Neural progenitor cell (in vitro differentiated cells): ENCODE measurements at regions not wholly inside any gene's neighbourhood (a gene's known extent, or its start where the extent isn't known, plus 50 kb on each side); places are given as distances from the start of the nearest gene placed in this dataset.

Experiments used
- DNase-seq: peaks from one replicate; pipeline ENCODE4 v3.0.0-alpha.2; 2016; ENCODE audit warnings: low spot score
- H2AFZ ChIP-seq: fragments of 200-600 bp; sonication (generic); replicated peaks from 2 replicates; pipeline ENCODE4 v1.6.1; 2016; ENCODE audit warnings: antibody characterized with exemption
- H3F3A ChIP-seq: fragments of 200-600 bp; sonication (generic); 2 replicates; pipeline ENCODE4 v1.6.1; 2016; ENCODE audit warnings: antibody characterized with exemption, low read depth
- H3K27ac ChIP-seq: fragments of 200-600 bp; sonication (generic); 2 replicates; pipeline ENCODE4 v1.5.1; 2016; ENCODE audit warnings: mild to moderate bottlenecking
- H3K27me3 ChIP-seq: fragments of 200-600 bp; sonication (generic); 2 replicates; pipeline ENCODE4 v1.6.1; 2016; ENCODE audit warnings: mild to moderate bottlenecking, moderate library complexity
- H3K36me3 ChIP-seq: fragments of 200-600 bp; sonication (generic); 2 replicates; pipeline ENCODE4 v1.5.1; 2016
- H3K4me1 ChIP-seq: fragments of 200-600 bp; sonication (generic); 2 replicates; pipeline ENCODE4 v1.6.1; 2016; ENCODE audit warnings: mixed run types
- H3K4me2 ChIP-seq: fragments of 200-600 bp; sonication (generic); 2 replicates; pipeline ENCODE4 v1.6.1; 2016
- H3K4me3 ChIP-seq: fragments of 200-600 bp; sonication (generic); 2 replicates; pipeline ENCODE4 v1.5.1; 2016
- H3K79me2 ChIP-seq: fragments of 200-600 bp; sonication (generic); 2 replicates; pipeline ENCODE4 v1.6.1; 2016; ENCODE audit warnings: low read depth
- H3K9ac ChIP-seq: fragments of 200-600 bp; sonication (generic); 2 replicates; pipeline ENCODE4 v1.6.1; 2016
- H3K9me3 ChIP-seq: fragments of 200-600 bp; sonication (generic); 2 replicates; pipeline ENCODE4 v1.5.1; 2016; ENCODE audit warnings: low read depth
- H4K20me1 ChIP-seq: fragments of 200-600 bp; sonication (generic); 2 replicates; pipeline ENCODE4 v1.6.1; 2016; ENCODE audit warnings: low read depth
- H3K27ac Mint-ChIP-seq: 3 replicates; pipeline ENCODE4 v1.8.0; 2021; ENCODE audit warnings: mixed read lengths
- H3K27me3 Mint-ChIP-seq: 2 replicates; pipeline ENCODE4 v1.8.0; 2022; ENCODE audit warnings: low read depth, mild to moderate bottlenecking, inconsistent platforms, moderate library complexity, mixed read lengths; ENCODE audit not compliant: insufficient read depth
- H3K36me3 Mint-ChIP-seq: 3 replicates; pipeline ENCODE4 v1.8.0; 2021; ENCODE audit warnings: mixed read lengths
- H3K4me1 Mint-ChIP-seq: 3 replicates; pipeline ENCODE4 v1.8.0; 2021; ENCODE audit warnings: mixed read lengths
- H3K4me3 Mint-ChIP-seq: 3 replicates; pipeline ENCODE4 v1.8.0; 2021; ENCODE audit warnings: mild to moderate bottlenecking, moderate library complexity, mixed read lengths
- H3K9me3 Mint-ChIP-seq: 3 replicates; pipeline ENCODE4 v1.8.0; 2020; ENCODE audit warnings: mixed read lengths
- EZH2 ChIP-seq: fragments of 200-600 bp; sonication (generic); IDR thresholded peaks from 2 replicates; pipeline ENCODE4 v1.6.1; 2017; ENCODE audit warnings: antibody characterized with exemption, mild to moderate bottlenecking, moderate library complexity
- EZH2phosphoT487 ChIP-seq: fragments of 200-600 bp; sonication (generic); IDR thresholded peaks from 2 replicates; pipeline ENCODE4 v1.6.1; 2017; ENCODE audit warnings: antibody characterized with exemption
- TF ChIP-seq, protein P1 (sequence below): fragments of 200-600 bp; sonication (generic); IDR thresholded peaks from 2 replicates; pipeline ENCODE4 v1.5.1; 2017; ENCODE audit warnings: antibody characterized with exemption, mild to moderate bottlenecking

DNA sequence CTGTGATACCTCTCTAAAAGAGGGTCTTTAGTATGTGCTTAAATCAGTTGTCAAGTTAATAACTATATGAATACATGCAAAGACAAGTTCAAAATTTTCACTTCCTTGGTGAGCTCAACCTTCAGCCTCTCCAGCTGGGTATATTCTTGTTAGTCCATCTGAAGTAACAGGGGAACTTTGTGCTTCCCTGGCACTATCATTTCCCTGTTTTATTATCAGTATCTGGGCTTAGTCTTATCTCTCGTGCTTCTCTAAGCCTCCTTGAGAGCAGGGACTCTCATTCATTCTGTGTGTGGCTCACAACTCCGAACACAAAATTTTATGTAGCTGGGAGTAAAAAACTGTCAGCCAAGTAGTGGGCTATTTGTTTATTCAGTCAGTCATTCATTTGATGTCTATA, 175.9 kb upstream of the MAP3K1 start:
- Histone ChIP-seq H3K27ac (no peak overlapping the region), H3F3A (no peaks in the 10 kb centered on the region), H3K9ac (no peak overlapping the region), H3K36me3 (no peaks in the 10 kb centered on the region), H3K79me2 (no peaks in the 10 kb centered on the region), H4K20me1 (no peaks in the 10 kb centered on the region), H3K9me3 (no peaks in the 10 kb centered on the region), H2AFZ (no peak overlapping the region), H3K27me3 (no peaks in the 10 kb centered on the region), H3K4me3 (no peak overlapping the region), H3K4me1 (peaks cover 17% of the 10 kb centered on the region), H3K4me2 (no peak overlapping the region)
- no peak overlapping the region for H3K4me3 Mint-ChIP-seq
- no peak for DNase-seq
- H3K4me1 Mint-ChIP-seq: peaks cover 15% of the 10 kb centered on the region
- no peaks in the 10 kb centered on the region for H3K27me3 Mint-ChIP-seq
- no peaks in the 10 kb centered on the region for H3K9me3 Mint-ChIP-seq
- TF ChIP-seq EZH2 (no peak), EZH2phosphoT487 (no peak)
- TF ChIP-seq, protein P1, sequence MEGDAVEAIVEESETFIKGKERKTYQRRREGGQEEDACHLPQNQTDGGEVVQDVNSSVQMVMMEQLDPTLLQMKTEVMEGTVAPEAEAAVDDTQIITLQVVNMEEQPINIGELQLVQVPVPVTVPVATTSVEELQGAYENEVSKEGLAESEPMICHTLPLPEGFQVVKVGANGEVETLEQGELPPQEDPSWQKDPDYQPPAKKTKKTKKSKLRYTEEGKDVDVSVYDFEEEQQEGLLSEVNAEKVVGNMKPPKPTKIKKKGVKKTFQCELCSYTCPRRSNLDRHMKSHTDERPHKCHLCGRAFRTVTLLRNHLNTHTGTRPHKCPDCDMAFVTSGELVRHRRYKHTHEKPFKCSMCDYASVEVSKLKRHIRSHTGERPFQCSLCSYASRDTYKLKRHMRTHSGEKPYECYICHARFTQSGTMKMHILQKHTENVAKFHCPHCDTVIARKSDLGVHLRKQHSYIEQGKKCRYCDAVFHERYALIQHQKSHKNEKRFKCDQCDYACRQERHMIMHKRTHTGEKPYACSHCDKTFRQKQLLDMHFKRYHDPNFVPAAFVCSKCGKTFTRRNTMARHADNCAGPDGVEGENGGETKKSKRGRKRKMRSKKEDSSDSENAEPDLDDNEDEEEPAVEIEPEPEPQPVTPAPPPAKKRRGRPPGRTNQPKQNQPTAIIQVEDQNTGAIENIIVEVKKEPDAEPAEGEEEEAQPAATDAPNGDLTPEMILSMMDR: no peak
- H3K27ac Mint-ChIP-seq: no peak overlapping the region
- no peaks in the 10 kb centered on the region for H3K36me3 Mint-ChIP-seq

DNA sequence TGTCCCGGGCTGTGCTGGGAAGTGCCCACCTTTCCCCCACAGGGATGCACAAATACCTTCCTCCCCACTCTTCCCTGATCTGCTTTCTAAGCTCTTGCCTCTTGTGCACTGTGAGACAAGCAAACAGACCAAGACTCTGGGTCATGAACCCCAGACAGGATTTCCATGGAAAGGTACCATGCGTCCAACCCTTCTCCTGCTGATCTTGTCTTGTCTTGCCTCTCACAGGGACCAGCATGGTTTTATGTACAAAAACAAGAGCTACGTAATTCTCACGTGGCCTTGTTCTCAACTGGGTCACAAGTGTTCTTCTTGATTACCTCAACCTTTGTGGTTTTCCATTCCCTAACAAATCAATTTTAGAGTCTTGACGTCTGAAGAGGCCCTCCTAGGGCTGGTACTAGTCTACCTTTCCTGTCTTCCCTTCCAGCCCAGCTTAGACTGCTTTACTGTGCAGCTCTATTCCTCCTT, 176.5 kb upstream of the MAP3K1 start:
- no peaks in the 10 kb centered on the region for H3K36me3 ChIP-seq
- no peaks in the 10 kb centered on the region for H3K79me2 ChIP-seq
- H3K4me3 ChIP-seq: no peak overlapping the region
- no peak overlapping the region for H3K4me2 ChIP-seq
- Mint-ChIP-seq H3K9me3 (no peaks in the 10 kb centered on the region), H3K4me3 (no peak overlapping the region), H3K27me3 (no peaks in the 10 kb centered on the region), H3K4me1 (peaks cover 15% of the 10 kb centered on the region), H3K36me3 (no peaks in the 10 kb centered on the region), H3K27ac (no peak overlapping the region)
- peaks cover 17% of the 10 kb centered on the region for H3K4me1 ChIP-seq
- no peak overlapping the region for H3K27ac ChIP-seq
- no peak overlapping the region for H2AFZ ChIP-seq
- H3F3A ChIP-seq: no peaks in the 10 kb centered on the region
- no peaks in the 10 kb centered on the region for H3K9me3 ChIP-seq
- H3K9ac ChIP-seq: no peak overlapping the region
- no peak for TF ChIP-seq EZH2
- H4K20me1 ChIP-seq: no peaks in the 10 kb centered on the region
- DNase-seq: no peak
- H3K27me3 ChIP-seq: no peaks in the 10 kb centered on the region

DNA sequence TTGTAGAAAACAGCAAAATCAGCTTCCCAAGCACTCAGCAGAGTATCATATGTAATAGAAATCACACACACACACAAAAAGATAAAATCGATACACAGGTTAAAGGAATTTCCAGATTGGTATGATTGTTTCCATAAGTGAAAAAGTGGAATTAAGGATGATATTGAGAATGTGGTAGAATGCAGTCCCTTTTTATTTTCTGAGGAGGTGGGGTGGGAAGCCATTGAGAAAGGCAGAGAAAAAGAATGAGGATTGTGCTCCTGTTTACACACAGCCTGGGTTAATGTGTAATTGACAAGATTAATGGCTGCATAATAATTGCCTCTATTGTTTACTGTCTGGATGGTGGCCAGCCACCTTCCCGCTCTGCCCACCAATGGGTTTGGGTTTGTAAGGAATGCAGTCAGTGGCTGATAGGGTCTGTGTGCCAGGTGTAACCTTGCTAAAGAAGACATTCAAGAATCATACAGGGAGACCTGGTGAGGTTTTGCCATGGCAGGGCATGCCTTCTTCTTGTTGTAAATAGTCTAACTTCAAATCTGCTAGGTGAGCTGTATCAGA, 177.2 kb upstream of the MAP3K1 start:
- H3K4me3 ChIP-seq: no peak overlapping the region
- no peak overlapping the region for H3K9ac ChIP-seq
- peaks cover 15% of the 10 kb centered on the region for H3K4me1 Mint-ChIP-seq

More for the DNA sequence above, 177.2 kb upstream of the MAP3K1 start:
- no peaks in the 10 kb centered on the region for H3K36me3 Mint-ChIP-seq
- Histone ChIP-seq H3K9me3 (no peaks in the 10 kb centered on the region), H2AFZ (no peak overlapping the region), H4K20me1 (no peaks in the 10 kb centered on the region), H3K4me2 (no peak overlapping the region), H3K79me2 (no peaks in the 10 kb centered on the region), H3F3A (no peaks in the 10 kb centered on the region), H3K36me3 (no peaks in the 10 kb centered on the region), H3K27ac (no peak overlapping the region), H3K27me3 (no peaks in the 10 kb centered on the region), H3K4me1 (peaks cover 17% of the 10 kb centered on the region)
- no peaks in the 10 kb centered on the region for H3K27me3 Mint-ChIP-seq
- H3K4me3 Mint-ChIP-seq: no peak overlapping the region
- H3K9me3 Mint-ChIP-seq: no peaks in the 10 kb centered on the region
- no peak overlapping the region for H3K27ac Mint-ChIP-seq
- TF ChIP-seq EZH2 (no peak), EZH2phosphoT487 (no peak)
- TF ChIP-seq, protein P1: no peak
- no peak for DNase-seq
